ENCODE measurements at regions not wholly inside any gene's neighbourhood (a gene's known extent, or its start where the extent isn't known, plus 50 kb on each side); places are given as distances from the start of the nearest gene placed in this dataset.

DNA sequence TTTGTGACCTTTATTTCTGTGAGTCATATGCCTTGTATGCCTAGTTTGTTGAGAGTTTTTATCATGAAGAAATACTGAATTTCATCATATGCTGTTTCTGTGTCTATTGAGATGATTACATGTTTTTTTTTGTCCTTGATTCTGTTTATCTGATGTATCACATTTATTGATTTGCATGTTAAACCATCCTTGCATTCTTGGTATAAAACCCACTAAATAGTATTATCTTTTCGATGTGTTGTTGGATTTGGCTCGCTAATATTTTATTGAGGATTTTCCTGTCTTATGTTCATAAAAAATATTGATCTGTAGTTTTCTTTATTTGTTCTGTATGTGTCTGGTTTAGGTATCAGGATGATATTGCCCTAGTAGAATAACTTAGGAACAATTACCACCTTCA is 164.7 kb upstream of the CHRM3 start:
- H2AFZ ChIP-seq (ENCODE audit: low read length): no peak overlapping the region
- no peak overlapping the region for H3K4me2 ChIP-seq (ENCODE audit: insufficient read depth, low read length)
- peaks cover 7% of the 10 kb centered on the region for H3K9me3 ChIP-seq (ENCODE audit: low read depth, low read length)
- no peaks in the 10 kb centered on the region for H3K36me3 ChIP-seq (ENCODE audit: insufficient read depth, low read length)
- TF ChIP-seq, protein P1, sequence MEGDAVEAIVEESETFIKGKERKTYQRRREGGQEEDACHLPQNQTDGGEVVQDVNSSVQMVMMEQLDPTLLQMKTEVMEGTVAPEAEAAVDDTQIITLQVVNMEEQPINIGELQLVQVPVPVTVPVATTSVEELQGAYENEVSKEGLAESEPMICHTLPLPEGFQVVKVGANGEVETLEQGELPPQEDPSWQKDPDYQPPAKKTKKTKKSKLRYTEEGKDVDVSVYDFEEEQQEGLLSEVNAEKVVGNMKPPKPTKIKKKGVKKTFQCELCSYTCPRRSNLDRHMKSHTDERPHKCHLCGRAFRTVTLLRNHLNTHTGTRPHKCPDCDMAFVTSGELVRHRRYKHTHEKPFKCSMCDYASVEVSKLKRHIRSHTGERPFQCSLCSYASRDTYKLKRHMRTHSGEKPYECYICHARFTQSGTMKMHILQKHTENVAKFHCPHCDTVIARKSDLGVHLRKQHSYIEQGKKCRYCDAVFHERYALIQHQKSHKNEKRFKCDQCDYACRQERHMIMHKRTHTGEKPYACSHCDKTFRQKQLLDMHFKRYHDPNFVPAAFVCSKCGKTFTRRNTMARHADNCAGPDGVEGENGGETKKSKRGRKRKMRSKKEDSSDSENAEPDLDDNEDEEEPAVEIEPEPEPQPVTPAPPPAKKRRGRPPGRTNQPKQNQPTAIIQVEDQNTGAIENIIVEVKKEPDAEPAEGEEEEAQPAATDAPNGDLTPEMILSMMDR (IDR thresholded peaks at IDR 0.05; ENCODE audit: extremely low read depth, low read depth, low read length): no peak
- H4K20me1 ChIP-seq (ENCODE audit: insufficient read depth, low read length): no peaks in the 10 kb centered on the region
- no peaks in the 10 kb centered on the region for H3K4me1 ChIP-seq (ENCODE audit: insufficient read depth, low read length)
- H3K27ac ChIP-seq (ENCODE audit: low read depth, low read length): no peak overlapping the region
- no peak overlapping the region for H3K4me3 ChIP-seq (ENCODE audit: insufficient read depth, low read length)
- H3K27me3 ChIP-seq (ENCODE audit: insufficient read depth, low read length): no peaks in the 10 kb centered on the region
- no peaks in the 10 kb centered on the region for H3K79me2 ChIP-seq (ENCODE audit: insufficient read depth, low read length)
- DNase-seq (ENCODE audit: insufficient read length, low spot score, missing footprints): no peak

DNA sequence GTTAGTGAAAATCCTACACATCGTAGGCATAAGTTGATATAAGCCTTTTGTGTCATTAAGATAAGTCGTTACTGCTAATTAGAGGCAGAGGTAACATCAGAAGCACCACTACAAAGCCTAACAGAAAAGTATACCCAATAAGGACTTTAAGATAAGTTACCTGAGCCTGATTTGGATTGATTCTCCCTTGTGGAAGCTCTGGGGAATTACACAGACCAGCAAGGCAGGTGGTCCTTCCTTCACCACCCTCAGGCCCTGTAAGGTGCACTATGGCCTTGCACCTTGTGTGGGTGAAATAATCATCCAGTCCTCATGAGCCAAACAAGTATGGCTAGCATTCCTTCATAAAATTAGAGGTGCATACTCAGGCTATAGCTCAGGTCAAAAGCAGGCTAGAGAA is 166.7 kb upstream of the CHRM3 start:
- TF ChIP-seq, protein P1 (IDR thresholded peaks at IDR 0.05; ENCODE audit: extremely low read depth, low read depth, low read length): no peak
- Histone ChIP-seq H3K27me3 (ENCODE audit: insufficient read depth, low read length) (no peaks in the 10 kb centered on the region), H3K4me1 (ENCODE audit: insufficient read depth, low read length) (no peaks in the 10 kb centered on the region), H3K27ac (ENCODE audit: low read depth, low read length) (no peak overlapping the region), H4K20me1 (ENCODE audit: insufficient read depth, low read length) (no peaks in the 10 kb centered on the region), H3K4me2 (ENCODE audit: insufficient read depth, low read length) (no peak overlapping the region), H3K4me3 (ENCODE audit: insufficient read depth, low read length) (no peak overlapping the region), H3K36me3 (ENCODE audit: insufficient read depth, low read length) (no peaks in the 10 kb centered on the region), H2AFZ (ENCODE audit: low read length) (no peak overlapping the region), H3K79me2 (ENCODE audit: insufficient read depth, low read length) (no peaks in the 10 kb centered on the region), H3K9me3 (ENCODE audit: low read depth, low read length) (peaks cover 7% of the 10 kb centered on the region)
- DNase-seq (ENCODE audit: insufficient read length, low spot score, missing footprints): no peak

DNA sequence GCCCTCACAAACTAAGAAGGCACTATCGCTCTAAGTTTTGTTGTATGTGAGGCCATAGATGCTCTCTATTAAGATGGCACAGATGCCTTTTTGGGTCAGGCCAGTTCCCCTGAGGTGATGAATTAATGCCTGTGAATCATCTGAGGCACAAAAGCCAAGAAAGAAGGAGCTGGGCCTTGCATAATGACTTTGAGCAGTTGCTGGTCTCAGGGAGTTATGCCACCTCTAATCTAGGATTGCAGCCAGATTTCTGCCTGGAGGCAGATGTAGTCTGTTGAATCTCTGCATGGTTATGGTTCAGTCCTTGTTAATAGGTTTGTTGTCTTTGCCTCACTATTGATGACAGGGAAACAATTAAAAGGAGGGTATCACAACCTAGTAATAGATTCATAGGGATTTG is 168.1 kb upstream of the CHRM3 start:
- Histone ChIP-seq H4K20me1 (ENCODE audit: insufficient read depth, low read length) (no peaks in the 10 kb centered on the region), H3K36me3 (ENCODE audit: insufficient read depth, low read length) (no peaks in the 10 kb centered on the region), H2AFZ (ENCODE audit: low read length) (no peak overlapping the region), H3K27me3 (ENCODE audit: insufficient read depth, low read length) (no peaks in the 10 kb centered on the region), H3K4me2 (ENCODE audit: insufficient read depth, low read length) (no peak overlapping the region), H3K79me2 (ENCODE audit: insufficient read depth, low read length) (no peaks in the 10 kb centered on the region), H3K27ac (ENCODE audit: low read depth, low read length) (no peak overlapping the region), H3K9me3 (ENCODE audit: low read depth, low read length) (peaks cover 5% of the 10 kb centered on the region), H3K4me1 (ENCODE audit: insufficient read depth, low read length) (no peaks in the 10 kb centered on the region), H3K4me3 (ENCODE audit: insufficient read depth, low read length) (no peak overlapping the region)
- TF ChIP-seq, protein P1 (IDR thresholded peaks at IDR 0.05; ENCODE audit: extremely low read depth, low read depth, low read length): no peak
- DNase-seq (ENCODE audit: insufficient read length, low spot score, missing footprints): no peak

DNA sequence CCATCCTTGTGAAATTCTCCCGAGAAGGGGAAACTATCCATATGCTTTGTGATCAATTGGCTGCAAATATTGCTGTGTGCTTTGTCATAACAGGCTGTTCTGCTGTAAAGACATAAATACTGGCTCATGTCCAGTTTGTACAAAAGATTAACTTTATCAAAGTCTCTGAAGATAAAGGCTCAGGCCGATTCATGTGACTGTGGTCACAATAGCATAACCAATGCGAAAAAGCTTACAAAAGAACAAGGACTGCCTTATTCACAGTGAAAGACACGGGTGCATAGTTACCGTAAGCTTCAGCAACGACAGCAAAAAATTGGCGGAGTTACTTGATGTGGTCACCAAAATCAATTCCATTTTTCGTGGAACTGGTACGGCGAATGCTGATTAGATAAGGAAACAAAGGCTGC is 173.6 kb upstream of the CHRM3 start:
- H3K9me3 ChIP-seq (ENCODE audit: low read depth, low read length): peaks cover 2% of the 10 kb centered on the region
- H3K4me3 ChIP-seq (ENCODE audit: insufficient read depth, low read length): no peak overlapping the region
- no peak overlapping the region for H2AFZ ChIP-seq (ENCODE audit: low read length)
- H3K4me1 ChIP-seq (ENCODE audit: insufficient read depth, low read length): no peaks in the 10 kb centered on the region
- no peaks in the 10 kb centered on the region for H4K20me1 ChIP-seq (ENCODE audit: insufficient read depth, low read length)
- no peaks in the 10 kb centered on the region for H3K79me2 ChIP-seq (ENCODE audit: insufficient read depth, low read length)
- H3K36me3 ChIP-seq (ENCODE audit: insufficient read depth, low read length): no peaks in the 10 kb centered on the region
- H3K27ac ChIP-seq (ENCODE audit: low read depth, low read length): no peak overlapping the region
- no peaks in the 10 kb centered on the region for H3K27me3 ChIP-seq (ENCODE audit: insufficient read depth, low read length)
- no peak for DNase-seq (ENCODE audit: insufficient read length, low spot score, missing footprints)
- TF ChIP-seq, protein P1 (IDR thresholded peaks at IDR 0.05; ENCODE audit: extremely low read depth, low read depth, low read length): no peak
- H3K4me2 ChIP-seq (ENCODE audit: insufficient read depth, low read length): no peak overlapping the region
